ENCODE measurements at regions not wholly inside any gene's neighbourhood (a gene's known extent, or its start where the extent isn't known, plus 50 kb on each side); places are given as distances from the start of the nearest gene placed in this dataset.

- no peak for DNase-seq (ENCODE audit: low read depth in 2 of 2)
These were observed 244.0 kb upstream of the RBMY1B start for GRCh38 chrY:21267164-21267563.

DNA sequence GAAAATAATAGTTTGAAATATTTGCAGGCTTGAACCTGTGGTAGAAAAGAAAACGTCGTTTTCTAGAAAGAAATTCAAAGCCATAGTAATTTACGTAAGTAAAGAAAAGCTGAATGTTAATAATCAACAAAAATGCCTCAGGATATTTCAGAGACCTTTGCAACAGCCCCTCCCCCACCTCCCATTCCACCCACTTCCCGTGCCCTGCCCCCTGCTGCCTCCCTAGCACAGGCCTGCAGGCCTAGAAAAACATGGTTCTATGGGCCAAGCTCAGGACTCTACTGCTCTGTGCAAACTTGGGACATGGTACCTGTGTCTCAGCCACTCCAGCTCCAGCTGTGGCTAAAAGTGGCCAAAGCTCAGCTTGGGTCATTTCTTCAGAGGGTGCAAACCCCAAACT is 223.4 kb upstream of the RBMY1B start:
- no peak for DNase-seq (ENCODE audit: low read depth in 2 of 2)

- no peak for DNase-seq (ENCODE audit: low read depth in 2 of 2)
These were observed 222.2 kb upstream of the RBMY1B start for GRCh38 chrY:21288908-21289307.

DNA sequence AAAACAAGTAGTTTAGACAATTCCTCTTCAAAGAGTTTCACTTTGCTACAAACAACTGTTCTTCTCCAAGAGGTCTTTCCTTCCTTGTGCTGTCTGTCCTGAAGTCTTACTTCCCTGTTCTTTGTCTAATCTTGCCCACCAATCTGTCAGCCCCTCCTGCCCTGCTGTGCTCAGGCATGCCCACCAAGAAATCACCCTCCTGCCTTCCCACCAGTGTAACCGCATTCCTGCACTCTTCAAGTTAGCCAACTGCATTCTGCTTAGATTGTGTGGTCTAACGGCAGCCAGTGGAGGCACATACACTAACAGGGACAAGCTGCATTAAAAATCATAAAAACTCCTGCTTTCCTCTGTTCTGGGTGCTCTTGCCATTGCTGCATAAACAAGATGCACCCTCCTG is 215.9 kb upstream of the RBMY1B start:
- DNase-seq (ENCODE audit: low read depth in 2 of 2) = no peak

GRCh38 chrY:21302278-21302677 is 208.9 kb upstream of the RBMY1B start:
- no peak for DNase-seq (ENCODE audit: low read depth in 2 of 2)

DNA sequence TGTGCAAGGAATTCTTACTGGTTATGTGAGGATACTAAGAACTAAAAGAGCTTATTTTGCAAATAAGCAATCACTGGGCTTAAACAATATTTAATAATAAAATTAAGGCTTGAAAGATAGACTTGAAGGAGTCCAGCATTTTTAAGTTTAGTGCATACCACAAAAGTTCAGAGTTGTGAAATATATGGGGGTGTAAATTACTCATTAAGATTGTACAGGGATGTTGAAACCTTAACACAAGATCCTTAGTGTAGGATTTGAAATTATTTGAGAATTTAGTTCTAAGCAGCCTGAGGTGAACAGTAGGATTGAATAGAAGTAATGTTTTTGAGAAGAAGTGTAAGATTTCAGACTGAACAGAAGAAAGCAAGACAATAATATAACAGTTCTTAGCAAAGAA is 195.8 kb upstream of the RBMY1B start:
- DNase-seq (ENCODE audit: low read depth in 2 of 2) = no peak
